ENCODE measurements at regions not wholly inside any gene's neighbourhood (a gene's known extent, or its start where the extent isn't known, plus 50 kb on each side); places are given as distances from the start of the nearest gene placed in this dataset.

DNA sequence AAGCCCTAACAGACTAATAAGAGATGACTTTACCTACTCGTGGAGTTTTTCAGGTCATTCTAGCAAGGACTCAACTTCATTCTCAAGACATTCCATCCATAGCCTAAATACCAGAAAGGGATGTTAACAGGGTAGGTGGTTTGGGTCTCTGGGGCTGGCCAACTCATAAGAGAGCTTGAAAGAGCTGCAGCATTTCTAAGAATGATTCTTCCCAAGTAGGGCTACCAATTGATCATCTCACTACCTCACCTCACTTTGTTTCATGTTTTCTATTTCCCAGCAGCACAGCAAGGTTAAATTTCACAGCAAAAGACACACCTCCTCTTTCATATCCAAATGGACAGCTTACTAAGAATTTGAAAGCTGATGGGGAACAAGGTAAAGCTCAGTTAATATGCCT, 614.8 kb upstream of the DIPK2B start:
- TF ChIP-seq CTCF (IDR thresholded peaks at IDR 0.05; ENCODE audit: extremely low read depth in 1 of 2, insufficient read depth in 1 of 2, low read depth in 1 of 2, low read length in 2 of 2) (no peak), MAX (IDR thresholded peaks at IDR 0.05; ENCODE audit: insufficient read depth, insufficient read length) (no peak), POLR2AphosphoS5 (IDR thresholded peaks at IDR 0.05; ENCODE audit: insufficient read depth, low read depth, low read length) (no peak), MYC (IDR thresholded peaks at IDR 0.05; ENCODE audit: low read depth, low read length) (no peak)
